Kasumi-1 (cell line): ENCODE measurements at regions not wholly inside any gene's neighbourhood (a gene's known extent, or its start where the extent isn't known, plus 50 kb on each side); places are given as distances from the start of the nearest gene placed in this dataset.
"Not testable (repeated sequence)": the region's sequence is repeated elsewhere in the genome, so short reads cannot be mapped to it uniquely, and the experiment has no call there.

Source experiments
- DNase-seq, 2 experiments: peaks; one replicate each; lab custom pipeline; 2025; lab: John Stamatoyannopoulos, UW

DNA sequence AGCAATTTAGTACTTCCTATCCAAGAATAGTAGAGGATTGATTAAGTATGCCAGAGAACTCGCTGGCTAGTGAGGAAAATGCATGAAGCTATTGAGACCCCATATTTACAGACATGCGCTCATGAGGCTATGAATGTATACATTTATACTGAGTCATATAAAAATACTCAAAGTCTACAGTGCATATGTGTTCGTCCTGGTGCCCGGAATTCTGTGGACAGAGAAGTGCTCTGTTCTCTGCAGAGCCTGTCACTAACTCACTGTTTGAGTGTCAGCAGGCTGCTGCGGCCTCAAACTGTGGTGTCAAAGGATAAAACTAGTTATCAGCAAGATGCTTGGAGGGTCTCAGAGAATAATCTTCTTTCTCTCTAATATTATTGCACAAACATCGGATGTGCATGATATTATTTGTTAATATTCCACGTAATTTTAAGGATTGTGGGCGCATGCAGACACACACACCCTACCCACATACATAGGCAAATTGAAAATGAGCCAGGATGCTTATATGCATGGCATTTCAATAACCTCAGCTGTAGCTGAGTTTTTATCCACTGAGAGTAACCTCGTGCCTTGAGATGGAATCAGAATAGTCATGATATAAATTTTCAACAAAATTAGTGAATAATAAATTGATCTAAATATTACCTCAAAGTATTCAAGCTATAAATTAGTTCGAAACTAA is 50.0 kb upstream of the TSC22D2 start:
- DNase-seq: no peak

DNA sequence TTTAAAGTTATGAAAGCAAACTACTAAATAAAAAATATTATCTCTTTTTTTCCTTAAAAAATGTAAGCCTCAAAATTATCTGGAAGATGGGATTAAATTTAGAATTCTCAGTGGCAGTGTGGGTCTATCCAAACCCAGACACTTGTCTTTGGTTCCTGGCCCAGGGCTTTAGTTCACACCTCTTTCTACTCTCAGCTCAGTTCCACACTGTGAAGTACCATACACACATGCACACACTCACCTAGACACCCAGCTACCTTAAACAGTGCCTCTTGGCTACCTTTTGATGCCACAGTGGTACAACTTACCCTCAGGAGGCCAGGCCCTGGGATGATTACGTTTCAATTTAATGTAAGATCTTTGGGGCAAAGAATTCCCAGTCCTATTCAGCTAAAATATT is 51.0 kb upstream of the TSC22D2 start:
- no peak for DNase-seq

DNA sequence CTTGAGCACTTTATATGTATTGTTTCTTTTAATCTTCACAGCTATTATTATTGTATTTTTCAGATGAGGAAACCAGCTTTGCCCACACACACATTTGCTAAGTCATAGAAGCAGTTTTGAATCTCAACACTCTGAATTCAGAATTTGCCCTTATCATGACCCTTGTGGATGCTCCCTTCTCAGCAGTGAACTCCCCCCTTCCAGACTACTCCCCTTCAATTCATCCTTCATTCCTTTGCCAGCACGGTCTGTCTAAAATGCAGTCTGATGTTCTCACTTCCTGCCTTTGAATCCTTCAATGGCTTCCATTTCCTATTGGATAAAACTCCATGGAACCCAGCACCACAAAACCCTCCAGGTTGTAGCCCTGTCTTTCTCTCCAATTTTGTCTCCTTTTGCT is 52.5 kb upstream of the TSC22D2 start:
- DNase-seq: no peak

- DNase-seq: no peak
These were observed 55.2 kb upstream of the TSC22D2 start for GRCh38 chr3:150352931-150353330.

DNA sequence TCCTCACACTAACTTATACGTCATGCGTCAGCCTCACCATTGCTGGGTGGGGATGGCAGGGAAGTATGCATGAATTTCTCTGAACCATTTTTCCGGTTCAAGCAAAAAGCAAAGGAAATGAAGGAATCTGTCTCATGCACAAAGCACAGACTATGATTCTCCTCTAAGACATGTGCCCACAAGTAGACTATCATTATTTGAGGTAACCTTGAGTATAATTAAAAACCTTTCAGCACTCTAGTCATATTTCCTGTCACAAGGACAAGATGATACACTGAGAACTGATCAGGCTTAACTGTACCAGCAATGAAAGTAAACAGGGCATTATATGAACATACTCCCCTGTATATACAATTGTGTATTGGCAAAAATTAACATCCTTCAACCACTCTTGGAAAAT is 56.7 kb upstream of the TSC22D2 start:
- no peak for DNase-seq

DNA sequence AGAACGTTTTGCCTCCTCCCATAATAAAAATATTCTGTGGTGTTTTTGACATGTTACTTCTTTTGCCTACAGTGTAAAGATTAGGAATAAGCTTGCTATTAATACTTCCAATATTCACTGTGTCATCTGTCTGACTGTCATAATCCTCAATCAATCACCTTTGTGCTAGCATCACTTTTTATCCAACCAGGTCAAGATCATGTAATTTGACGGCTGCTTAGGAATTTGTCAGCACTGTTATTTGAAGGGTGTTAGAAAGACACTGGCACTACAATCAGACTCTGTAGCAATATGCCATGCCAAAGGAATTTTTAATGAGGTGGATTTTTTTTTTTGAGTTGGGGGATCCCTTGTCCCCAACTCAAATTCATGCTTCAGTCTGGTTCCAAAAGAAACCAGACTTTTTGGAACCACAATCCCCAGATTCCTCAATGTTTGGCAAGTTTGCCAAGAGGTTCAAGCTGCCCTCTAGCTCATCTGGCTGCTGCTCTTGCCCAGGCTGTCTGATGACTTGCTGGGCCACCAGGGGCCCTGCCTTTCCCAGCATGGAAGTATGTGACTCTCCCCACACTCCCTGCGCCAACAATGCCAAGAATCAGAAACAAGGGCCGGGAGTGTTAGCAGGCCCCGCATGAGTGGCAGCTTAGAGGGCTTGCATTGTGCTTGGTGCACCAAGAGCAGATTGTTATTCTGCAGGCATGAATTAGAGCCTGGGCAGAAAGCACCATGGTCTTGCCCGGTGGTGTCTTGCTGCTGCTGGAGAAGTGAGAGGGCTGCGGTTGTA is 58.6 kb upstream of the TSC22D2 start:
- DNase-seq: no peak

- no peak for DNase-seq
These were observed 59.6 kb upstream of the TSC22D2 start for GRCh38 chr3:150348500-150348899.

GRCh38 chr3:150346981-150347863 is 60.9 kb upstream of the TSC22D2 start:
- DNase-seq: no peak

DNA sequence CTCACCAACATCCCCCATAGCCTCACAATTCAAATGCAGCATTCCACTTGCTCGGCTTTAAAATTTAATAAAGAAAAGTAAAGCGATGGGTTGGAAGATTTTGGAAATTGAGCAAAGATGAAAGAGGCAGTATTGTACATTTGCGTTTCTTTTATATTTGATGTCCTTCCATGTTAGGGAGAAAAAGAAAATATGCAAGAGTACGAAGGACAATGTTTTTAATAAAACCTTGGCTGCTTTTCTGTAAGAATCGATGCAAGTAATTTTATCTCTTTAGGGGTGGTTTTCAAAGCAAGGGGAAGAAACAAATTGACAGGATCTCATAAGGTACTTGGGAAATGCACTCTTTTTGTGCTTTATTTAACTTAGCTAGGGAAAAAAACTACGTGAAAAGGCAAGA is 61.8 kb upstream of the TSC22D2 start:
- DNase-seq: no peak

DNA sequence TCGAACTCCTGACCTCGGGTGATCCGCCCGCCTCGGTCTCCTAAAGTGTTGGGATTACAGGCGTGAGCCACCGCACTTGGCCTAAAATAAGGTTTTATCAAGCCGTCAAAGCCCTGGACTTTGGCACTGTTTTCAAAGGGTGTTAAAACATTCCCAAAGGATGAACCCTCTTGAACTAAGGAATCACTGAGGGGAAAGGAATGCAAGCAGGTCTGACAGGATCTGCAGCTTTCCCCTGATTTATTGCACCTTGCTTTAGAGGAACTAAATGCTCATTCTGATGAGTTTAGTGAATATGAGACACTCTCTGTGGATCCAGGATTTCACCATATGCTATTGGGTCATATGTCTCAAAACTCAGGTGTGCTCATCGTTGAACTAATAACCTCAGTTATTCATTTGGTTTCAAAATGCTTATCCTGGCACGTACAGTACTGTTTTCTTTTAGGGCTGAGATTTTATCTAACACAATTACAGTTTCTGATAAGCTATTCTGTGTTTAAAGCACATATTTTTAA is 63.0 kb upstream of the TSC22D2 start:
- DNase-seq: no peak

- DNase-seq: no peak
These were observed 63.9 kb upstream of the TSC22D2 start for GRCh38 chr3:150344079-150344759.

GRCh38 chr3:150342896-150343467 is 65.1 kb upstream of the TSC22D2 start:
- no peak for DNase-seq

- no peak for DNase-seq
These were observed 66.2 kb upstream of the TSC22D2 start for GRCh38 chr3:150341891-150342290.

DNA sequence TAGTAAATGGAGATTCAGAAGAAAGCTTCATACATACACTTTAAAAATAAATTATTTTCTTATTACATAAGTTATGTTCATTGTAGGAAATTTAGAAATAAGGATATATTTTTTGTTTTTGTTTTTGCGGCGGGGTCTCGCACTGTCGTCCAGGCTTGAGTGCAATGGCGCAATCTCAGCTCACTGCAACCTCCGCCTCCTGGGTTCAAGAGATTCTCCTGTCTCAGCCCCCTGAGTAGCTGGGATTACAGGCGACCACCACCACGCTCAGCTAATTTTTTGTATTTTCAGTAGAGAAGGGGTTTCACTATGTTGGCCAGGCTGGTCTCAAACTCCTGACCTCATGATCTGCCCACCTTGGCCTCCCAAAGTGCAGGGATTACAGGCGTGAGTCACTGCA is 71.7 kb upstream of the TSC22D2 start:
- not testable (repeated sequence) for DNase-seq

DNA sequence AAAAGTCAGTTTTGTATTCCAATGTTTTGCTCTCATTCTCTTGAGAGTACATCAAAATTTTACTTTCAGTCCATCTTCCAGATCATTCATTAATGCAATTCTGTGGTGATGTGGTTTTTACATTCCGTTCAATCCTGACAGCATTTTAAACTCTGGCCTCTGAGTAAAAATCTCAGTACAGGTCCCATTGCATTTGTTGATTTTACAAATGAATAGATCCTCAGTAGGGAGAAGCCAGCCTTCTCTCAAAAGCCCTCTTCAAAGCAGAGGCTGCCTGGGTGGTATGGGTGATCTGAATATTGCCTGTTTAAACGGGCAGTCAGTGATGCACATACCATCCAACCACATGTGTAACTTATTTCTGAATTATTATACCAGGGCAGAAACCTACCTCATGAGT is 72.5 kb upstream of the TSC22D2 start:
- no peak for DNase-seq

DNA sequence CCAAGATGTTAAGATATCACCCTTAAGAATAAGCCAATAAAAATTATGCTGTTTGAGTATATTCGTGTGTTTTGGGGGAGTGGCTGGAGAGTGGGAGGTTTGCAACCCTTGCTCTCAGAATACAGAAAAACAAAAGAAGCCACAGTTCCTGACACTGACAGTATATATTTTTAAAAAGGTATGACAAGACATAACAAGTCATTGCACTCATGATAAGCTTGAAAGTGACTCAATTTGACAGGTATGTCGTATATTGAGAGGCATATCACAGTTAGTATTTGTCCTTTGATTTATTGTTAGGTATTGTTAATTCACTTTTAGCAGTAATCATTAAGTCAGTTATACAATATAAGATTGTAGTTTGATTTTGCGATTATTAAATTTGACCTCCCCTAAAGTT is 73.1 kb upstream of the TSC22D2 start:
- DNase-seq: no peak

DNA sequence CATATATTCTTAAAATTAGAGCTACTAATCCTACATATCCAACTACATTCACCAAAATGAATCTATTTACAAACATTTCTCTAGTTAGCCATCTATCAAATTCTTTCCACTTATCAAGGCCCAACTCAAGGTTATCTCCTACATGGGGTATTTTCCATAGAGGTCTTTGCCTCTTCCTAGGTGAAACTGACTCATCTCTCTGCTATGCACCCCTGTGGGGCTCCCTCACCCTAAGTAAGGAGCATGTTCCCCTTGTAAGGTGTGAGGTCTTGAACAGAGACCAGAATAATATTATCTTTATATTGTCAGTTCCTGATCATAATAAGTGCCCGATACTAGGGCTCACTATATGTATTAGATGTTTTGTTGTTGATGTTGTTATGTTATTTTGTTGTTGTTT is 74.6 kb upstream of the TSC22D2 start:
- DNase-seq: no peak

DNA sequence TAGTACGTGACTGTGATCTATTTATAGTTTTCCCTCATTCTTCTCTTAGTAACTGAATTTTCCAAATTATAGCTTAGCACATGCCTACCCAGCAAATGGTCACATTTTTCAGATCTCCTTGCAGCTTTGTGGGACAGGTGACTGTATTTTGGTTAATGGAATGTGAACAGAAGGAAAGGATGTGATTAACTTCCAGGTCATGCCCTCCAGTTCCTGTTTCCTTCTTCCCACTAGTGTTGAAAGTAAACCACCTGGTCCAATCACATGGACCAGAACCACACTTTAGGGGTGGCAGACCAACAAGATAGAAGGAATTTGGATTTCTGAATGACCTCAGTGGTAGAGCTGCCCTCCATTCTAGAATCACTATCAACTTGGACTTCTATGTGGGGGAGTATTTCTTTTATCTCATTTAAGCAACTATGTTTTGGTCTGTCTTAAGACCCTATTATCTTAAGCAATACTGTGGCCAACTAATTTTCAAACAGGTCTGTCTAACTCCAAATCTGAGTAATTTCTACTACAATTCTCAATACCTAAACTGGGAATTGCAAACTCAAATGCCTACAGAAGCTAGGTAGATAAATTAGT is 76.0 kb upstream of the TSC22D2 start:
- no peak for DNase-seq

GRCh38 chr3:150330872-150331271 is 77.2 kb upstream of the TSC22D2 start:
- DNase-seq: no peak

- no peak for DNase-seq
These were observed 77.9 kb upstream of the TSC22D2 start for GRCh38 chr3:150330174-150330573.

- no peak for DNase-seq
These were observed 78.7 kb upstream of the TSC22D2 start for GRCh38 chr3:150329408-150329807.
